Mesothelial cell of epicardium (in vitro differentiated cells): ENCODE measurements at regions not wholly inside any gene's neighbourhood (a gene's known extent, or its start where the extent isn't known, plus 50 kb on each side); places are given as distances from the start of the nearest gene placed in this dataset.
"Not testable (repeated sequence)": the region's sequence is repeated elsewhere in the genome, so short reads cannot be mapped to it uniquely, and the experiment has no call there.

Experiments
- DNase-seq, 2 experiments: peaks; one replicate each; pipeline ENCODE4 v3.0.0; 2021; ENCODE audit warnings: low spot score in 2 of 2; ENCODE audit not compliant: unreplicated experiment in 2 of 2
- H3K27ac Mint-ChIP-seq: 2 replicates; pipeline ENCODE4 v1.8.0; 2021; ENCODE audit warnings: mixed read lengths
- H3K27me3 Mint-ChIP-seq: 2 replicates; pipeline ENCODE4 v1.8.0; 2021; ENCODE audit warnings: low read depth, mixed read lengths
- H3K36me3 Mint-ChIP-seq: 2 replicates; pipeline ENCODE4 v1.8.0; 2021; ENCODE audit warnings: mixed read lengths
- H3K4me1 Mint-ChIP-seq: 2 replicates; pipeline ENCODE4 v1.8.0; 2021; ENCODE audit warnings: mixed read lengths
- H3K4me3 Mint-ChIP-seq: 2 replicates; pipeline ENCODE4 v1.8.0; 2021; ENCODE audit warnings: mild to moderate bottlenecking, moderate library complexity, mixed read lengths
- H3K9me3 Mint-ChIP-seq: 2 replicates; pipeline ENCODE4 v1.8.0; 2021; ENCODE audit warnings: mixed read lengths
- TF ChIP-seq, protein P1 (sequence below): fragments of 200-600 bp; sonication (generic); IDR thresholded peaks from one replicate; pipeline ENCODE4 v1.5.0; 2021; ENCODE audit warnings: antibody characterized with exemption; ENCODE audit not compliant: unreplicated experiment

DNA sequence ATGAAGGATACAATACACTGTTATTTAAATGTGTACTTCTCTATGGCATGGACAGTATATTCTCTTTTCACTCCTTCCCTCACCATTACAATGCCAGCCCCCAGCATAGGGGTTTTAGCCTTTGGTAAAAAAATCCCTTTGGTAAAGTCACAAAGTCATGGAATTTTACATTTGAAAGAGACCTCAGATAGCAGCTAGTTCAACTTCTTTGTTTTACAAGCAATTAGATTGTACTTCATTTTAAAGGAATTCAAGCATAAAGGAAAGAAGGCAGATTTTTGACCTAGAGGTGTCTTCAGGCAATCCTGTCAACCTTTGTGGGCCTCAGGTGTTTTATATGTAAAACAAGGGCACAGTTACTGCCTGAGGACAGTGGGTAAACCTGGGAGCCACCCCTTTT, 1188.4 kb upstream of the AUTS2 start:
- H3K27ac Mint-ChIP-seq = no peak overlapping the region
- TF ChIP-seq, protein P1, sequence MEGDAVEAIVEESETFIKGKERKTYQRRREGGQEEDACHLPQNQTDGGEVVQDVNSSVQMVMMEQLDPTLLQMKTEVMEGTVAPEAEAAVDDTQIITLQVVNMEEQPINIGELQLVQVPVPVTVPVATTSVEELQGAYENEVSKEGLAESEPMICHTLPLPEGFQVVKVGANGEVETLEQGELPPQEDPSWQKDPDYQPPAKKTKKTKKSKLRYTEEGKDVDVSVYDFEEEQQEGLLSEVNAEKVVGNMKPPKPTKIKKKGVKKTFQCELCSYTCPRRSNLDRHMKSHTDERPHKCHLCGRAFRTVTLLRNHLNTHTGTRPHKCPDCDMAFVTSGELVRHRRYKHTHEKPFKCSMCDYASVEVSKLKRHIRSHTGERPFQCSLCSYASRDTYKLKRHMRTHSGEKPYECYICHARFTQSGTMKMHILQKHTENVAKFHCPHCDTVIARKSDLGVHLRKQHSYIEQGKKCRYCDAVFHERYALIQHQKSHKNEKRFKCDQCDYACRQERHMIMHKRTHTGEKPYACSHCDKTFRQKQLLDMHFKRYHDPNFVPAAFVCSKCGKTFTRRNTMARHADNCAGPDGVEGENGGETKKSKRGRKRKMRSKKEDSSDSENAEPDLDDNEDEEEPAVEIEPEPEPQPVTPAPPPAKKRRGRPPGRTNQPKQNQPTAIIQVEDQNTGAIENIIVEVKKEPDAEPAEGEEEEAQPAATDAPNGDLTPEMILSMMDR = no peak
- DNase-seq = no peak
- no peak overlapping the region for H3K4me3 Mint-ChIP-seq
- peaks cover 1% of the 10 kb centered on the region for H3K4me1 Mint-ChIP-seq
- no peaks in the 10 kb centered on the region for H3K36me3 Mint-ChIP-seq
- H3K27me3 Mint-ChIP-seq = no peaks in the 10 kb centered on the region
- H3K9me3 Mint-ChIP-seq = peaks cover 13% of the 10 kb centered on the region

- H3K36me3 Mint-ChIP-seq, H3K4me1 Mint-ChIP-seq, DNase-seq, H3K27ac Mint-ChIP-seq, H3K27me3 Mint-ChIP-seq, H3K4me3 Mint-ChIP-seq: not testable (repeated sequence)
- H3K9me3 Mint-ChIP-seq = peaks cover 13% of the 10 kb centered on the region
Observed at GRCh38 chr7:68410693-68411092, 1187.6 kb upstream of the AUTS2 start.

- peaks cover 18% of the 10 kb centered on the region for H3K9me3 Mint-ChIP-seq
Observed at GRCh38 chr7:68411742-68412141, 1186.5 kb upstream of the AUTS2 start.

DNA sequence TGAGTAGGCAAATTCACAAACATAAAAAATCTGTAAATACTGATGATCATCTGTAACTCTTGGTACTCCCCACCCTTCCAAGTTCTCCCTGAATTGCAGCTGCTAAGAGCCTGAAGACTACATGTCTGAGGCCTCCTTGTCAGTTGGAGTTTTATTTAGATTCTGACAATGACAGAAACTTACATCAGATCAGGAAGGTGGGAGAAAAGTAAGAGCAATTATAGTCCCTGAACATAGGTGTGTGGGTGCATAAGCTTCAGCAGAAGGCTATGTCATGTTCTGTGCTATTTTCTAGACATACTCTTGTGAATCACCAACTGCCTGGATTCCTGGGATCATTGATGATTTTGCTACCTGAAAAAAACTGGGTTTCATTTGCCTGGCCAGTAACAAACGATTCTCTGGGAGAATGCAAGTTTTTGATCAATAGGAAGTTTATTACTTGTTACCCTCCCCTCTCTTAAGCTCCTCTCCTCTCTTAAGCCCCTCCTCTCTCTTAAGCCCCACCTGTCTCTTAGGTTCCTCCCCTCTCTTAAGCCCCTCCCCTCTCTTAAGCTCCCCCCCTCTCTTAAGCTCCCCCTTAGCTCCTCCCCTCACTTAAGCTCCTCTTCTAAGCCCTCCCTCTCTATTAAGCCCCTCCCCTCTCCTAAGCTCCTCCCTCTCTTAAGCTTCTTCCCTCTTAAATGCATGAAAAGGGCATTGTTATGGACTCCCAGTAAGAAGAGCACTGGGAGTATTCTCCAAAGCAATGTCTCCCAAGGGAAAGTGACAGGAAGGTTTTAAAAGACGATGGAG, 1183.4 kb upstream of the AUTS2 start:
- peaks cover 2% of the 10 kb centered on the region for H3K36me3 Mint-ChIP-seq
- H3K4me1 Mint-ChIP-seq = no peaks in the 10 kb centered on the region
- TF ChIP-seq, protein P1 = no peak
- H3K27me3 Mint-ChIP-seq = no peaks in the 10 kb centered on the region
- H3K4me3 Mint-ChIP-seq = no peak overlapping the region
- H3K9me3 Mint-ChIP-seq = peaks cover 22% of the 10 kb centered on the region
- no peak for DNase-seq
- H3K27ac Mint-ChIP-seq = no peak overlapping the region

More at GRCh38 chr7:68411742-68412141, 1186.5 kb upstream of the AUTS2 start:
- no peak for DNase-seq
- Mint-ChIP-seq H3K4me3 (no peak overlapping the region), H3K27ac (no peak overlapping the region), H3K4me1 (no peaks in the 10 kb centered on the region), H3K36me3 (no peaks in the 10 kb centered on the region), H3K27me3 (no peaks in the 10 kb centered on the region)
- TF ChIP-seq, protein P1 = no peak

DNA sequence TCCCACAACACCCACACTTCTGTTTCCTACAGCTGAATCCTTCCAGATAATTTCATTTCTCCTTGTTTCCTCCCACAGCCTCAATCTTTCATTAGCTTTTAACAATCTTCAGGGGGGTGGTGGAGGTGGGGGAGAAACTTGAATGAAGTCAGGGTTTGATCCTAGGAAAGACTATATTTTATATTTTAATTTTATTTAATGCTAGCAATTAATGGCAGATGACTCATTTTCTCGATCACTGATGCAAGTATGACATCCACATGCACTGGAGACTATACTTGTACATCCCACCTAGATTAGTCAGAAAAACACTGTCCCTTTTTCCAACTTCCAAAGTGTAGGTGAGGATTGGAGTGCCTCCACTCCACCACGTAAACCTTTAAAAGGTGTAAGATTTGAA, 1181.3 kb upstream of the AUTS2 start:
- Mint-ChIP-seq H3K4me1 (no peaks in the 10 kb centered on the region), H3K27me3 (no peaks in the 10 kb centered on the region), H3K27ac (no peak overlapping the region), H3K4me3 (no peak overlapping the region), H3K36me3 (peaks cover 2% of the 10 kb centered on the region), H3K9me3 (peaks cover 22% of the 10 kb centered on the region)
- TF ChIP-seq, protein P1 = no peak
- no peak for DNase-seq

GRCh38 chr7:68417659-68418058, 1180.6 kb upstream of the AUTS2 start:
- Mint-ChIP-seq H3K36me3 (peaks cover 2% of the 10 kb centered on the region), H3K4me3 (no peak overlapping the region), H3K9me3 (peaks cover 17% of the 10 kb centered on the region), H3K4me1 (no peaks in the 10 kb centered on the region), H3K27ac (no peak overlapping the region), H3K27me3 (no peaks in the 10 kb centered on the region)
- TF ChIP-seq, protein P1 = no peak
- no peak for DNase-seq
